ENCODE measurements at regions not wholly inside any gene's neighbourhood (a gene's known extent, or its start where the extent isn't known, plus 50 kb on each side); places are given as distances from the start of the nearest gene placed in this dataset.

- TF ChIP-seq ZNF331 (CRISPR knock-in tag; IDR thresholded peaks at IDR 0.05; ENCODE audit: low read depth): no peak
- no peak for TF ChIP-seq ZNF462 (CRISPR knock-in tag; IDR thresholded peaks at IDR 0.05)
- TF ChIP-seq ETS1 (IDR thresholded peaks at IDR 0.05): no peak
- no peak for TF ChIP-seq STAT1 (IDR thresholded peaks at IDR 0.05; ENCODE audit: unreplicated experiment)
These were observed 747.3 kb downstream of the LUZP2 start (continued) for GRCh38 chr11:25244126-25244525.

GRCh38 chr11:25247336-25247735 is 750.5 kb downstream of the LUZP2 start:
- H3K4me1 ChIP-seq (ENCODE audit: insufficient read depth): no peaks in the 10 kb centered on the region
- H3F3A ChIP-seq (replicated peaks; ENCODE audit: low read depth): no peaks in the 10 kb centered on the region
- H3K27ac Mint-ChIP-seq: no peak overlapping the region
- DNase-seq (ENCODE audit: low spot score) (no peak), ATAC-seq (no peak)
- H3K36me3 Mint-ChIP-seq (ENCODE audit: low read depth): peaks cover 12% of the 10 kb centered on the region; the same call in 2 of the 3 replicates
- no peak overlapping the region for H3K27ac ChIP-seq (ENCODE audit: low read depth)
- no peaks in the 10 kb centered on the region for H3K79me2 ChIP-seq (replicated peaks; ENCODE audit: insufficient read depth)
- H3K27me3 Mint-ChIP-seq (ENCODE audit: insufficient read depth, low read depth, poor library complexity): no peaks in the 10 kb centered on the region
- H3K27me3 ChIP-seq (ENCODE audit: insufficient read depth): no peaks in the 10 kb centered on the region
- H3K4me2 ChIP-seq: no peak overlapping the region
- no peak overlapping the region for H3K4me3 ChIP-seq
- H4K20me1 ChIP-seq (replicated peaks; ENCODE audit: insufficient read depth): no peaks in the 10 kb centered on the region
- no peak overlapping the region for H3K4me3 Mint-ChIP-seq
- H3K36me3 ChIP-seq (ENCODE audit: insufficient read depth): no peaks in the 10 kb centered on the region; the same call in 1 of the 2 replicates
- H2AFZ ChIP-seq: no peak overlapping the region
- no peaks in the 10 kb centered on the region for H3K4me1 Mint-ChIP-seq
- TF ChIP-seq ZNF331 (CRISPR knock-in tag; IDR thresholded peaks at IDR 0.05; ENCODE audit: low read depth): no peak
- H3K9me2 ChIP-seq (ENCODE audit: insufficient read depth): no peaks in the 10 kb centered on the region; the same call in 1 of the 2 replicates
- H3K9me3 Mint-ChIP-seq: peaks cover 12% of the 10 kb centered on the region

Measured in GM23338 (cell line).